Stimulated activated CD4-positive, alpha-beta T cell treated with anti-CD3 and anti-CD28 coated beads, Interleukin-4, amount 100 ng/mL, for 24 hours (primary cell): ENCODE measurements at regions not wholly inside any gene's neighbourhood (a gene's known extent, or its start where the extent isn't known, plus 50 kb on each side); places are given as distances from the start of the nearest gene placed in this dataset.
"Not testable (repeated sequence)": the region's sequence is repeated elsewhere in the genome, so short reads cannot be mapped to it uniquely, and the experiment has no call there.

Experiments used
- DNase-seq: peaks from one replicate; pipeline ENCODE4 v3.0.0-alpha.2; 2020

DNA sequence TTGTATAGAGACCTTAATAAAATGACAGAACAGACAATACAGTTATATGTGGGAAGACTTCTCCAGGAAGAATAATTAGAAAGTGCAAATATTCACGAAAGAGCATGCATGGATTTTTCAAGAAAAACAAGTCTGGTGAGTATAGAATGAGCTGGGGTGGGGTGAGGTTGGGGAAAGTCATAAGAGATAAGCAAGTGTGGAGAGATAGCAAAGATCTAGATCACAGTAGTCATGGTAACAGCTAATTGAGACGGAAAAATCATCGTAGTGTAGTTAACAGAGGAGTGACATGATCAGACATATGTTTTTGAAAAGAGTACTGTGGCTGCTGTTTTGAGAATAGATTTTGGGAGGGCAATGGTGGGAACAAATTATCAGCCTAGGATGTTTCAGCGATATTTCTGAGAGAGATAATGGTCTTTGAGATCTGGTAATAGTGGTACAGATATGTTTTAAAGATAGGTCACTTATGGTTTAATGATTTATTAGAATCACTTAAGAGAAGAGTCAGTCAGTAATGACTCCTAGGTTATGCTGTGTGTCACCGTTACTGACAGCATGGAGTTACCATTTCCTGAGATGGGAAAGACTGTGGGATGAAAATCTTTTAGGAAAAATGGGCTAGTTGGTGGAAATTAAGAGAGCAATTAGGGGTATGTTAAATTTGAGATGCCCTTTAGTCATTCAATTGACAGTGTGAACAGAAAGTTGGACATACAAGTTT lies 248.5 kb upstream of the SLC8A1 start:
- no peak for DNase-seq

DNA sequence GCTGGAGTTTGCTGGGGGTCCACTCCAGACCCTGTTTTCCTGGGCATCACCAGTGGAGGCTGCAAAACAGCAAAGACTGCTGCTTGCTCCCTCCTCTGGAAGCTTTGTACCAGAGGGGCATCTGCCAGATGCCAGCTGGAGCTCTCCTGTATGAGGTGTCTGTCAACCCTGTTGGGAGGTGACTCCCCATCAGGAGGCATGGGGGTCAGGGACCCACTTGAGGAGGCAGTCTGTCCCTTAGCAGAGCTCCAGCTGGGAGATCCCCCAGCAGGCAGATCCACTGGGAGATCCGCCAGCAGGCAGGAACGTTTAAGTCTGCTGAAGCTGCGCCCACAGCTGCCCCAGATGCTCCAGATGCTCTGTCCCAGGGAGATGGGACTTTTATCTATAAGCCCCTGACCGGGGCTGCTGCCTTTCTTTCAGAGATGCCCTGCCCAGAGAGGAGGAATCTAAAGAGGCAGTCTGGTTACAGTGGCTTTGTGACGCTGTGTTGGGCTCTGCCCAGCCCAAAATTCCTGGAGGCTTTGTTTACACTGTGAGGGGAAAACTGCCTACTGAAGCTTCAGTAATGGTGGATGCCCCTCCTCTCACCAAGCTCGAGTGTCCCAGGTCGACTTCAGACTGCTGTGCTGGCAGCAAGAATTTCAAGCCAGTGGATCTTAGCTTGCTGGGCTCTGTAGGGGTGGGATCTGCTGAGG lies 260.5 kb upstream of the SLC8A1 start:
- DNase-seq = not testable (repeated sequence)

DNA sequence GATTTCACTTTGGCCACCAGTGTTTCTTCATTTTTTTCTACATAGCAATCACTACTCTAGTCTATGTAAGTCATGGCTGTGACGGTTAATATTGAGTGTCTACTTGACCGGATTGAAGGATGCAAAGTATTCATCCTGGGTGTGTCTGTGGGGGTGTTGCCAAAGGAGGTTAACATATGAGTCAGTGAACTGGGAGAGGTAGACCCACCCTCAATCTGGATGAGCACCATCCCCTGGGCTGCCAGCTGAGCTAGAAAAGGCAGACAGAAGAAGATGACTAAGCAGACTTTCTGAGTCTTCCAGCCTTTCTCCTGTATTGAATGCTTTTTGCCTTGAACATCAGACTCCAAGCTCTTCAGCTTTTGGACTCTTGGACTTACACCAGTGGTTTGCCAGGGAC lies 265.0 kb upstream of the SLC8A1 start:
- no peak for DNase-seq

DNA sequence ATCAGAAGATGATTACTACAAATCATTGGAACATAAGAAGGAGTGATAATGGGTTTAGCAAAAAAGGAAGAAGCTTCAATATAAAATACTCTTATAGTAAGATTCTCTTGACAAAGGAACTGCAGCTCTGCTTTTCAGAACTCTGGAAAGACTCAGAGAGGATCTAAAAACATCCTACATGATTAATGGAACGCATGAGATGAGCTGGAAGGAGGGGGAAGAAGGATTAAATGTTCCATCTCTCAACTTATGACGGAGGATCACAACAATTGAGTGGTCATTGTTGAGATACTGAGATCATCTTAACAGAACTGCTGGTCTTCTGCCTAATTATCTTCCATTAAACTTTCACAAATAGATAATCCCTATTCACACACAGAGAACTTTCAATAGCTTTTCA lies 267.5 kb upstream of the SLC8A1 start:
- DNase-seq = no peak

DNA sequence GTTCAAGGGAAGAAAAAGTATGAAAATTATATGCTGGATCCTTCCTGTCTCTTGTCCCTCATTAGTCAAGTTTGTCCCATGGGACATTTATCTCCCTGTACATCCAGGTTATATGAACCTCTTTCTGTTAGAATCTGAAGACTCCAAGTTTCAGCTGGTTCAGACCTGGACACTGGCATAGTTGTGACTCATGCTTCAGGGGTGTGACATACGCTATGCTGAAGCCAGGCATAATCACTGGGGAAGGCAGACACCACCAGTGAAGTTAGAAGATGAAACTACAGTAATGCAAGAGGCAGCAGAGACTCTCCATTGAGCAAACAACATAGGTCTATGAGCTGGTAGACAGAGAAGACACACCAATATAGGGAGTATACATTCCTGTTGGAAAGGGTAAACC lies 269.7 kb upstream of the SLC8A1 start:
- DNase-seq = no peak

DNA sequence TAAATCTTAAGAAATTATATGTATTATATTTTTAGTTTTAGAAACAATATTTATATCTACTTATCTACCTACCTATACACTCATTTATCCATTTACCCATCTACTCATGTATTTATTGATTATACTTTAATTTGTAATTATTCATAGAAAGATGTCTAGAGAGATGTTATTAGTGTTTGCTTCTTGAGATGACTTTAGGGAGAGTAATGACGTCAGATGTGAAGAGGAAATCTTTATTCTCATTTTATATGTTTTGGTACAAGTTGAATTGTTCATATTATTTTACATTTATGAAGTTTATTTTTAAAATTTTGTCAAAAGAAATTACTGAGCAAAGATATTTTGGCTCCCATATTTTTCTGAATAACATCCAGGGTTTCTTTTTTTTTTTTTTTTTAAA lies 271.3 kb upstream of the SLC8A1 start:
- no peak for DNase-seq

DNA sequence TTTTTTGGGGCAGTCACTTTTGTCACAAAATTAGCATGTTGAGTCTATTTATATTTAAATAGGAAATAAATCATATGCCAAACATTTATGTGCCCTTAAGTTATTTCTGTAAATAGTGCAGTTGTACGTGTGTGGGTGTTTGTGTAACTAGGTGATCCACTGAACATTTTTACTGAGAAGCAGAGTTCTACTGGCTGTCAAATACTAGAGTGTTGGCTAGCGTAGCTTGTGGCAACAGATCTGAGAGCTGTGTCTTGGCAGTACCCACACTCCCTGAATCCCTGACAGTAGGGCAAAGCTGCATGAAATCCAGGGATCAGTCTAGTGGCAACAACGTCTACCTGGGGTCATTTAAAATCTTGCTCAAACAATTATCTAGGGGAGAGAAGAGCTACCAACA lies 273.1 kb upstream of the SLC8A1 start:
- no peak for DNase-seq

DNA sequence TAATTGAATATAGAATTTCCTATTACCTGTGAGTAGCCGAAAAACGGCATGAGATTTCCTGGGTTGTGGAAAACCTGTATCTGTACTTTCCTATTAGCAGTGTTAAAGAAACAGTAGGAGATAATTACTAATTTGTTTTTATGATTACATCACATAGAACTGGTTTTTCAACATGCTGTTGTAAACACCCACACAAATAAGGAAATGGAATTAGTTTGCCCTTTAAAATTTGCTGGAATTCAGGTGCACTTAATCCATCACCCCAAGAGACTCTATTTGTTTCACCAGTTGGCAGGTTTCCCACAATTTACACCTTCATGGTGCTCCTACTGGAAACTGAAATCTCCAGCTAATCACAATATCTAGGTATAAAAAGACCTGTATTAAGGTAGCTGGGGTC lies 274.1 kb upstream of the SLC8A1 start:
- no peak for DNase-seq

DNA sequence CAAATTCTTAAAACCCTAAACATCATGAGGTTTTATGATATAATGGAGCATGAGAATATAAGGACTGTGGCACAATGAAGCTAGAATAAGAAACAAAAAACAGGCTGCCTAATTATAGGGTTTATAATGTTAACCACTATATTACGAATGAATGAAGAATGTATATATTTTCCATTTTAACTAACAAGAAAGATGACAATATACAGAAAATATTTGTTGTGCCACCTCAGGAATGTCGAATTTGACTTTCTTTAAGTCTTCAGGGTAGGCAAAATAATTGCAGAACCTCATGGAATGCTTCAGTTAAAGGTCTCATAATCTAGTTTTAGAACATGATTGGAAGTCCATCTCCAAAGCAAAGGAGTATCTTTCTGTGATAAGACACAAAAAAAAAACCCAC lies 282.9 kb upstream of the SLC8A1 start:
- no peak for DNase-seq

DNA sequence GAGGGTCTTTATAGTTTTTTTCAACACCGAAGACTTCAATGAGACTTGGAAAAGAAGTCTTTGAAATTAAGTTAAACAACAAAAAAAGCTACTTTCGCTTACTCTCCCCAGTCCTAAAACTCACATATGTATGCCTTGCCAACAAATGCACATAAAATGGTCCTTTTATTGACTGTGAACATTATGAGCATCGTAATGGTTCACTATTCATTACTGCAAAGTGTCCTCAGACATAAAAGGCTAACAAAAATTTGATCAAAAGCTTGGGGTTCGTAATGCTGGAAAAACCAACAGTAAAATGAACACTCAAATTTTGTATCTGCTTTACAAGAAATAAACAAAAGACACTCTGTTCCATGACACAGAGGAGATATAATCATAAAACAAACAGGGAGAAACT lies 285.3 kb upstream of the SLC8A1 start:
- DNase-seq = no peak

DNA sequence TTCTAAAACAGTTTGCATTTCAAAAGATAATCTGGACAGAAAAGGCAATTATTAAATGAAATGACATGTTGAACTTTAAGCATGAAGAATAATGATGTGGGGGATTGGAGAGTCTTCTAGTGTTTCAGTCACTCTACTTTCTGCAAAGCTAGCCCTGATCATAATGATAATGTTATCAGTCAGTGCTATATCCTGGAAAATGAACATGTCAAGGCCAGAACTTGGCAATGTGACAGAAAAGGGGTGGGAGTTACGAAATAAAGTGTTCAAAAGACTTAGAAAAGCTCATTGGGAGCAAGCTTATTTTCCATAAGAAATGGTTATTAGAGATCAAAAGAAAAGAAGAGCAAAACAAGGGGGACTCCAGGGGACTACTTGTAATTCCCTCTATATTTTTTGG lies 288.5 kb upstream of the SLC8A1 start:
- no peak for DNase-seq

DNA sequence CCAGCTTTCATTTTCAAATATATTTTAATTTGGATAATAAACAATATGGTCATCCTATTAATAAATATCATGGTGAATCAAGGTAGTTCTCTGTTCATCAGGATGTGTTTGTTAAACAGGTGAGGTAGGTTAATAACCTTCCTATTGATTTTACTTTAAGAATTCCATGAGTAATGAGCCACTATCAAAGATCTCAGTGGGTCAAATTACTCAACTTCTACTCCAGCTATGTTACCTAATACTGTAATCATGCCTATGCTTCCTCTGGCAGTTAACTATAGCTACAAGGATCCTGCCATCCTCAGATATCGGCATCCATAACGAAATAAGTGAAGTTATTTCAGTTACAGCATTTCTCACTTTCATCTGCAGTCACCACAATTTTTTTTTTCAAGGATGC lies 289.6 kb upstream of the SLC8A1 start:
- no peak for DNase-seq

DNA sequence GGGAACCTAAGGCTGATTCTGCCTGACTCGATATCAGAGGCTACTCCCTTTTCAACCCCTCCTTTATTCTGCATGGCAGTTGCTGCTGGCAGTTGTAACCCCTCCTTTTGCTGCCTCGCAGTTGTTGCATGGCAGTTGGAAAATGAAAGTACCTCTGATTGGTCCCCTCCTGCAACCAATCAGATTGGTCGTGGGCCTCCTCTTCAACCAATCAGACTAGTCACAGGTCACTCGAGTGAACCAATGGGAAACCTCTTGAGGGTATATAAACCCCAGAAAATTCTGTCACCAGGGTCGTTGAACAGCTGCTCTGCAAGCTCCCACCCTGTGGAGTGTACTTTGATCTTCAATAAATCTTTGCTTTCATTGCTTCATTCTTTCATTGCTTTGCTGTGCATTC lies 294.3 kb upstream of the SLC8A1 start:
- no peak for DNase-seq

DNA sequence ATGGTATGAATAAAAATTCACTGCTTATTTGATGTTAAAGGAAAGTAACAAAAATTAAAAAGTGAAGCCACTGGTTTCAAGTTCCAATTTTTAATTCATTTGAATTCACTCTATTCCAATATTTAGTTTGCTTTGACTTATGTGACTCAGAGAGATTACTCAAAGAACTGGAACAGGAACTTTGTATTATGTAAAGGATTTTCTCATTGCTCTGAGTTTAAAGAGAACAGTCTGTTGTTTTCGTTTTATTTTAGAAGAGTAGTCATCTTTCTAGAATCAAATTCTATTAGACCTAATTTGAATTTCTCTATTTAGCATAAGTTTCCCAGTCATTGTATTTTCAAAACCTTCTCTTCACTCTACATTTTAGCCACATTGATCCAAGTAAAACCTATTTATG lies 300.1 kb upstream of the SLC8A1 start:
- DNase-seq = no peak

DNA sequence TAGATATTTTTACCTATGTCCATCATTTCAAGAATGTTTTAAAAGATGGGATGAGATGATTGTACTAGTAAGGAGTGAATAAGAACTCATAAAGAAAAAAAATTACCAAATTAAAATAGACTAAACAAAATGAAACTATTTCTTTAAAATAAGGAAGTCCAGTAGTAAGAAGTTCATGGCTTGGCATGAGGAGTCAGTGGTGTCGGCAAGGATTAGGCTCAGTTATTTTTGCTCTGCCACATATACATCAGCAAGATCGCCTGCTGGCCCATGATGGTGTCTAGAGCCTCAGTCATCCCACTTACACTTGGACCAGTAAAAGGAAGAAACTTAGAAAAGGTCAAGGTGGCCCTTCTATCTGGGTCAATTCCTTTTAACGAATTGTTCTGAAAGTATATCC lies 300.9 kb upstream of the SLC8A1 start:
- DNase-seq = no peak

DNA sequence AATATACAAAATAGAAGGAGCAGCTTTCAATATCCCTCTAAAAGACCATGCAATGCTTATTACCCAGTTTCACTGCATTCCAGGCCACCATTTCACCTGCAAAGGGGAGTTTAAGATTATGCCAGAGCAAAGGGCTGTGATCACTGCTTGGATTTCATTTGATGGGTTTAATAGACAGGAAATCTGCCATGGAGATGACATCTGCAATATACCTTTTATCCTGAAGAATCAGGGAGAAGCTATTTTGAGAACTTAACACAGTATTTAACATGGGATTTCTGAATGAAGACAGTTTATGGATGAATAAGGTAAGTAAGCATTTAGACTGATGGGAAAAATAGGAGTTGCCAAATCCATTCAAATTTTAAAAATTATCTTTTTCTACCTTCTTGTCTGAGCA lies 303.0 kb upstream of the SLC8A1 start:
- DNase-seq = no peak

DNA sequence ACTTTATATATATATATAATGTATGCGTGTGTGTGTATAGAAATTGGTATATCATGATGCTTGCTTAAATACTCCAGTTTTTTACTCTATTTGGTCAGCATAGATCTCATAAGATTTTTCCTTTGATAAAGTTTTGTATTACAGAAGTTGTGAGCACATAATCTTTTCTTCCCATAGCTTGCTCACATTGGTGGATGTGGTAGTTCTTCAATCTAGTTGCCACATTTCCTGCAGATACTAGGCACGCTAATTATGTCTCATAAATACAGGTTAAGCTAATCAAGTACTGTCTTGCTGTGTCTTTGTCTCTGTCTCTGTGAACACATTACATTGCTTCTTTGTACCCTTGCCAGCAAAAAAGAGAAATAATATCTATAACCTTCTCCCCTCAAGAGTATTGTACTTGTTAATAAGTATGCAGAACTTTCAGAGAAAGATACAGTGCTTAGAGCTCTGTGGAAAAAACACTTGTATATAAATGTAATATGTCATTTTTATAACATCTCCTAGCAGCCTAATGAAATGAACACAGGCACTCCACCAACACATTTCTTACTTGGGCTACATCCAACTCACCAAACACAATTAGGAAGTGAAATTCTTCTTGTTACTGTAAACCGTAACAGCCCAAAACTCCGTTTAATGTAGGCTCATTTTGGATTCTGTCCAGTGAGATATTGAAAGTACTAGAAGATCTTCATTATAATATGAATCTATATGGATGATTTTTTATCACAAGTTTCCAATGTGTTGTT lies 306.7 kb upstream of the SLC8A1 start:
- no peak for DNase-seq

DNA sequence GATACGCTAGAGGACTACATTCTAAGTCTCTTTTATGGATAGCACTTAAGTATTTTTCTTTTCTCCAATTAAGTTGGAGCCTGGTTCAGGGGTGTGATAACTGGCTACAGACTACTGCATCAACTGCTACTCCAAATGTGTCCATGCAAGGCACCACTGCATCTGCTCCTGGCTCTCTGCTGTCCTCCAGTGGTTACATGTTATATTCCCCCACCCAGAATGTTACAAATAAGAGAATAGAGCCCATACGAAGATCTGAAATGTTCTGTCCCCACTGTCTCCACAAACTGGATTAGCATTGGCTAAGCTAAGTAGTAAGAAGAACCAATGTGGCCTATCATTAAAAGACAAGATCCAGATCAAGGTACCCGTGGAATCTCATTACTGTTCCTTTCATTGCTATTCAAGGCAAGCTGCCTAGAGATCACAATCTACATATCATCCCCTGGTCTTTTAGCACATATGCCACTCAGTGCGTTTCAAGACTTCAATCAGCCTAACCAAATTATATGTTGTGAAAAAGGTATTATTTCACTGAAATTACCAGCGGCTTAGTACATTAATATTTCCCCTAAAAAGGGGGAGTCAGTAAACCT lies 308.3 kb upstream of the SLC8A1 start:
- no peak for DNase-seq

DNA sequence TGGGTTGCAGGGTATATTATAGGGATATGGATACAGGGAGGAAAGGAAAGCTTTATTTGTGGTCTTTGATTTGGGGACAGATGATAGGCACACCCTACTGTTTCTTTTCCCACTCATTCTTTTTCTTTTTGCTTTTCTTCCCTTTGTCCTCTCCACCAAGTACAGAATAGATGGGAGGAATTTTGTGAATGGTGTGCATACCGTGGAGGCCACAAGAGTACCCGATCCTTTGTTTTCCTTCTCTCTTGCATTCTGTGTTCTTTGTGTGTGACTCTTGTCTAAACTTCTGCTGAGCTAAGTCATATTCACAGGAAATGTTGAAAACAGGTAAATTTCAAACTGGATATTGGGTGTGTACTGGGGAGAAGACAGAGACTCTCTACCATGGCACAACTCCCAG lies 321.4 kb upstream of the SLC8A1 start:
- DNase-seq = no peak

DNA sequence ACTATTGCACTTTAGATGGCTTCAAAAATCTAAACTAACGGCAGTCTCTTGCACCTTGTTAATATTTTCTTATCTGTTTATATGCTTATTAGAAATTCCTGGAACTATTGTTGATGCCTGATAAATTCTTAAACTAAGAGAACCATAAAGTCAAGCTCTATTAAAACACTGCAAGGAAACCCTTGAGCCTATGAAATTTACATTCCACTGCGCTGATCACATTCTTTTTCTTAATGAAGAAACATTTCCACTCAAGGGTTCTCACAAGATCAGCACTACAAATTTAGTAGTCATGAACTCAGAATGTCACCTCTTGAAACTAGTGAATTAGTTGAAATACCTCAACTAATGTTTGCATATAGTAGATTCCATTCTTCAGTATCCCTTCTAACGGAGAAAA lies 331.8 kb upstream of the SLC8A1 start:
- DNase-seq = no peak

DNA sequence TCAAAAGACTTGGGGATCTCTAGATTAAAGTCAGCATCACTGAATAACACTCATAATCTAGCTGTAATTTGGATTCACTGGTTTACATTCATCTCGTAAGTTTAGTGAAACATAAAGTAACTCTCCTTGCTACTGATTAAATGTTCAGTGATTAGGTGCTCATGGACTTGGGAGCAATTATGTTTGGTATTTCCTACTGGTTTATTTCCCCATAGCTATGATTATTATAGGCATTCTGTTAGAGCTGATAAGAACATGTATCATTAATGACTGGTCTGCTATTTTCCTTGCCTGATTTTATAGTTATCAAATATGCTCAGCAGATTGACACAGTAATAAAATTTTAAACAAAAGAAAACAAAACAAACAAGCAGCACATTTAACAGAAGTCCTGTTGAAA lies 334.7 kb upstream of the SLC8A1 start:
- DNase-seq = no peak

DNA sequence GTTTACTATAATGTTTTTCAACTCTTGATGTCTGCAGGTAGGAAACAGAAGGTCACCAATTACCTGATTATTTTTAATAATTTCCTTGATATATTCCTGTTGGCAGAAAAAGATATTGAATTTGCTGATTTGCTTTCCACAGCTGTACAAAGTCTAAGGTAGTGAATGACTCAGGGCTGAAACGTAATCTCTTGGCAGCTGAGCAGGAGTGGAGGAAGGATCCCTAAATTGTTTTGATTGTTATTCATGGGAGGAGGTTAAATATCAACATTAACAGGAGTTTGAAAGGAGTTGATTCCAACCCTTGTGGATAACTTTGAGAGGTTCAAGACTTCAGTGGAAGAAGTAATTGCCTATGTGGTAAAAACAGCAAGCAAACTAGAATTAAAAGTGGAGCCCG lies 345.2 kb upstream of the SLC8A1 start:
- no peak for DNase-seq

DNA sequence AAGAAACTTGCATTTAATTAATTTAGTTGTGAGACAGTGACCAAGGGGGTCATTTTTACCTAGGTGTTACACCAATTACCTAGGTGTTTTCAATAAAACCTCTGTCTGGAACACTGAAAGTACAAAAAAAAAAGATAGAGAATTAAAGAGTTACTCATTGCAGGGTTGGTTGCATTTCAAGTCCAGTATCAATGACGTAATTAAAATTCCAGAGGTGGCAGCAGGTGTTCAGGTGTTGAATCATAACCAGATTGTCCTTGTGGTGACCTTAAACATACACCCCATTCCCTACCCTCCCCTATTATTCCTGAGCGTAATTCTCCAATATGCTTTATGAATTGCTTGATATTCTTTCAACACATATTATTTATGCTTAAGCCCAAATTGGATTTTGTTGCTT lies 352.0 kb upstream of the SLC8A1 start:
- no peak for DNase-seq

DNA sequence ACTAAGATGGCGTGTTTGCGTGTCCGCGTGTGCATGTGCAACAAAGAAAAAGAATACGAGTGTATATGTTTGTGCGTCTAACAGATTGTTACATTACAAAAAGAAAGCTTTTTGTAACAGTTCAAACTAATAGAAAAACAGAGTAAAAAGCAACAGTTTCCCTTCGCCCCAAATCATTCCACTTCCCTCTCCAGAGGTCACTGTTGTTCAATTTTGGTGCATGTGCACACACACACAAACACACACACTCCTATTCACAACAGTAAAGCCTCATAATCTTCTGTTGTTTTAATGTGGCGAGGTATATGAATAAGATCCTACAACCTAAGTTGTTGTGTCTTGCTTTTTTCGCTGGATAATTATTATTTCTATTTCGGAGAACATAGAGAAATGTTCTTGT lies 357.3 kb upstream of the SLC8A1 start:
- no peak for DNase-seq
